A549 (cell line): ENCODE measurements at regions not wholly inside any gene's neighbourhood (a gene's known extent, or its start where the extent isn't known, plus 50 kb on each side); places are given as distances from the start of the nearest gene placed in this dataset.

Experiments
- CTCF ChIP-seq: fragments of >200 bp; sonication (Bioruptor Twin); formaldehyde crosslinking; IDR thresholded peaks from 3 replicates; pipeline ENCODE4 v1.5.1; 2016
- FOSB ChIP-seq: fragments of 250-450 bp; sonication (Bioruptor Pico); IDR thresholded peaks from 2 replicates; pipeline ENCODE4 v1.5.0; 2020; ENCODE audit warnings: mild to moderate bottlenecking, moderate library complexity
- POLR2A ChIP-seq: IDR thresholded peaks from 2 replicates; pipeline ENCODE4 v1.6.1; 2012; ENCODE audit warnings: mild to moderate bottlenecking, low read length

GRCh38 chr4:126733301-126733700, 899.5 kb upstream of the INTU start:
- TF ChIP-seq FOSB (CRISPR knock-in tag) (no peak), POLR2A (no peak), CTCF (no peak)
